ENCODE measurements at regions not wholly inside any gene's neighbourhood (a gene's known extent, or its start where the extent isn't known, plus 50 kb on each side); places are given as distances from the start of the nearest gene placed in this dataset.

DNA sequence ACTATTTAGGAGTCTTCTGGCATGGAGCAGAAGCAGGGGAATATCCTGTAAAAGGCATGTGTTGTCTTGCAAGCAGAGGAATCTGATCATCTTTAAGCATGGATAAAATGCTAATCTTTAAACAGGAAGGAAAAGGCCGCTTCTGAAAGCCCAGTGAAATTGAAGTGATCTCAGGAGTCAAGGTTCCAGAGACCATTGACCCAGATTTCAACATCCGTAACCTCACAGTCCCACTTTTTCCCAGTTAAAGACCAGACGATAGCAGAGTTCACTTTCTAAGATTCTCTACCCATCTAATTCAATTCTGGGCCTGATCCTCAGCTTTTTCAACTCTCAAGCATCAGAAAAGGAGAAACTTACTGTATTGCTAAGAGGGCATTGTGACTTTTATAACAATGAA is 332.2 kb upstream of the LRP1B start:
- TF ChIP-seq, protein P1, sequence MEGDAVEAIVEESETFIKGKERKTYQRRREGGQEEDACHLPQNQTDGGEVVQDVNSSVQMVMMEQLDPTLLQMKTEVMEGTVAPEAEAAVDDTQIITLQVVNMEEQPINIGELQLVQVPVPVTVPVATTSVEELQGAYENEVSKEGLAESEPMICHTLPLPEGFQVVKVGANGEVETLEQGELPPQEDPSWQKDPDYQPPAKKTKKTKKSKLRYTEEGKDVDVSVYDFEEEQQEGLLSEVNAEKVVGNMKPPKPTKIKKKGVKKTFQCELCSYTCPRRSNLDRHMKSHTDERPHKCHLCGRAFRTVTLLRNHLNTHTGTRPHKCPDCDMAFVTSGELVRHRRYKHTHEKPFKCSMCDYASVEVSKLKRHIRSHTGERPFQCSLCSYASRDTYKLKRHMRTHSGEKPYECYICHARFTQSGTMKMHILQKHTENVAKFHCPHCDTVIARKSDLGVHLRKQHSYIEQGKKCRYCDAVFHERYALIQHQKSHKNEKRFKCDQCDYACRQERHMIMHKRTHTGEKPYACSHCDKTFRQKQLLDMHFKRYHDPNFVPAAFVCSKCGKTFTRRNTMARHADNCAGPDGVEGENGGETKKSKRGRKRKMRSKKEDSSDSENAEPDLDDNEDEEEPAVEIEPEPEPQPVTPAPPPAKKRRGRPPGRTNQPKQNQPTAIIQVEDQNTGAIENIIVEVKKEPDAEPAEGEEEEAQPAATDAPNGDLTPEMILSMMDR (IDR thresholded peaks at IDR 0.05; ENCODE audit: extremely low read depth in 1 of 2, insufficient read depth in 1 of 2, low read depth in 1 of 2, low read length in 2 of 2) = no peak
- no peak for TF ChIP-seq POLR2A (IDR thresholded peaks at IDR 0.05; ENCODE audit: low read depth, low read length)

Measured in endothelial cell of umbilical vein (primary cell).